Transverse colon (tissue), 3 donors: ENCODE measurements at regions not wholly inside any gene's neighbourhood (a gene's known extent, or its start where the extent isn't known, plus 50 kb on each side); places are given as distances from the start of the nearest gene placed in this dataset.

Experiments
- EP300 ChIP-seq: sonication (generic); formaldehyde crosslinking; IDR thresholded peaks from one replicate; pipeline ENCODE4 v1.6.1; 2017; ENCODE audit warnings: antibody characterized with exemption, low read depth
- POLR2A ChIP-seq: fragments of 450-650 bp; IDR thresholded peaks from one replicate; pipeline ENCODE4 v1.6.1; 2016; ENCODE audit warnings: antibody characterized with exemption, mild to moderate bottlenecking, moderate library complexity
- TF ChIP-seq, protein P1 (sequence below), 5 experiments: fragments of 200-600 bp in 3 of 5; fragments of 450-650 bp in 2 of 5; sonication (generic) in 3 of 5; IDR thresholded peaks; 1 replicate in 2 of 5; 2 replicates in 3 of 5; pipeline ENCODE4 v1.5.1; 2016 to 2017; ENCODE audit warnings: antibody characterized with exemption in 5 of 5, inconsistent platforms in 3 of 5, mild to moderate bottlenecking in 2 of 5, moderate library complexity in 1 of 5

DNA sequence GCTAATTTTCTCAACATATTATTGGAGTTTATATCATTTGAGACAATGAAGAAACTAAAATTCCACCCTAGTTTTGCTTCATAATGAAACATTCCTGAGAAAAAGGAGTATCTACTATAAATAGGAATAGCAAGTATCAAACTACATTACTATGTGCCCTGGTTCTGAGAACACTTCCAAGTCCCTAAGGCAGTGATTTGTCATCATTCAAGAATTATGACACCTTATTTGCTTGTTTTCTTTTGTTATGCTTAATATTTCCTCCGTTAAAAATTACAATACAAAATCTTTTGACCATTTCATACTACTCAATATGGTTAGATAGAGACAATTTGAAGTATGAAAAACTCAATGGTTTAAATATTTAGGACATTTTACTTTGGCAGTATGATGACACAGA lies 707.8 kb upstream of the GOLIM4 start:
- TF ChIP-seq, protein P1, sequence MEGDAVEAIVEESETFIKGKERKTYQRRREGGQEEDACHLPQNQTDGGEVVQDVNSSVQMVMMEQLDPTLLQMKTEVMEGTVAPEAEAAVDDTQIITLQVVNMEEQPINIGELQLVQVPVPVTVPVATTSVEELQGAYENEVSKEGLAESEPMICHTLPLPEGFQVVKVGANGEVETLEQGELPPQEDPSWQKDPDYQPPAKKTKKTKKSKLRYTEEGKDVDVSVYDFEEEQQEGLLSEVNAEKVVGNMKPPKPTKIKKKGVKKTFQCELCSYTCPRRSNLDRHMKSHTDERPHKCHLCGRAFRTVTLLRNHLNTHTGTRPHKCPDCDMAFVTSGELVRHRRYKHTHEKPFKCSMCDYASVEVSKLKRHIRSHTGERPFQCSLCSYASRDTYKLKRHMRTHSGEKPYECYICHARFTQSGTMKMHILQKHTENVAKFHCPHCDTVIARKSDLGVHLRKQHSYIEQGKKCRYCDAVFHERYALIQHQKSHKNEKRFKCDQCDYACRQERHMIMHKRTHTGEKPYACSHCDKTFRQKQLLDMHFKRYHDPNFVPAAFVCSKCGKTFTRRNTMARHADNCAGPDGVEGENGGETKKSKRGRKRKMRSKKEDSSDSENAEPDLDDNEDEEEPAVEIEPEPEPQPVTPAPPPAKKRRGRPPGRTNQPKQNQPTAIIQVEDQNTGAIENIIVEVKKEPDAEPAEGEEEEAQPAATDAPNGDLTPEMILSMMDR (IDR thresholded peaks at IDR 0.05), result no peak
- TF ChIP-seq POLR2A, result no peak
- TF ChIP-seq EP300, result no peak
